Heart left ventricle (tissue), 13 donors: ENCODE measurements at regions not wholly inside any gene's neighbourhood (a gene's known extent, or its start where the extent isn't known, plus 50 kb on each side); places are given as distances from the start of the nearest gene placed in this dataset.

Source experiments
- POLR2A ChIP-seq, 2 donors: fragments of 450-650 bp; IDR thresholded peaks; one replicate each; pipeline ENCODE4 v1.6.1; 2017; ENCODE audit warnings: antibody characterized with exemption in 2 of 2, mild to moderate bottlenecking in 2 of 2, moderate library complexity in 2 of 2
- TF ChIP-seq, protein P1 (sequence below), 12 donors: fragments of 200-600 bp; sonication (generic) in 4 of 12; IDR thresholded peaks; one replicate each; pipeline versions ENCODE4 v1.5.0 to v1.8.0; 2018 to 2022; ENCODE audit warnings: antibody characterized with exemption in 12 of 12, mild to moderate bottlenecking in 5 of 12
- donor health status: ischemic (EF 13 %, LVEDD 7.1; RV severe dilation, severe dysfunction).
- donor health status: DM: no; HTN: yes; CAD: no.
- donor health status: DM: no; HTN: no; CAD: no.
- donor health status: ischemic (EF 25% LVEDD 6.9; RV normal size, moderate dysfunction).
- donor health status: ischemic (EF 25% LVEDD 5.7; RV mildly dilated, moderate dysfunction).
- donor health status: ischemic (EF 35%, LVEDD 5.7; RV mildly dilated, moderate dysfunction).
- donor health status: nonischemic (EF 11% LVEDD 7.7; RV severe dilation, severe dysfunction).
- donor health status: DM: yes; HTN: yes; CAD: no.
- donor health status: PGD.
- donor health status: ischemic (EF 29% LVEDD 5.4; RV normal size, mild dysfunction).
- donor health status: nonischemic (EF 23%, LVEDD 6.1; RV moderate dilation, normal function).

DNA sequence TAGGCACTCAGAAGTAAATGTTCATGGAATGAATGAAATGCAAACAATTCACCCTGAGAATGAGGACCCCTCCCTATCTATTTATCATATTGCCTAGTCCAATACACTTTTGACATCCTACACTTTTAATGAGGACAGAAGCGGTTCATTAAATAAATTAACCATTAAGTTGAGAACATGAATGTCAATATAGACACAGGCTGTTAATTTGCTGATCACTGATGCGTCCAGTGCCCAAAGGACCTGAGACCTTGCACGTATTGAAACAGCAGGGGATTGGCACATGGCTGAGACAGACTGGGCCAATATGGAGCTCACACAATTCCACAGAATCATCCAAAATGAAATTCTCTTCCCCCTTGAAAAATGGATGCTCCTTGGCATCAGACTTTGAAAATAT lies 430.0 kb downstream of the SLC4A3 start:
- TF ChIP-seq, protein P1, sequence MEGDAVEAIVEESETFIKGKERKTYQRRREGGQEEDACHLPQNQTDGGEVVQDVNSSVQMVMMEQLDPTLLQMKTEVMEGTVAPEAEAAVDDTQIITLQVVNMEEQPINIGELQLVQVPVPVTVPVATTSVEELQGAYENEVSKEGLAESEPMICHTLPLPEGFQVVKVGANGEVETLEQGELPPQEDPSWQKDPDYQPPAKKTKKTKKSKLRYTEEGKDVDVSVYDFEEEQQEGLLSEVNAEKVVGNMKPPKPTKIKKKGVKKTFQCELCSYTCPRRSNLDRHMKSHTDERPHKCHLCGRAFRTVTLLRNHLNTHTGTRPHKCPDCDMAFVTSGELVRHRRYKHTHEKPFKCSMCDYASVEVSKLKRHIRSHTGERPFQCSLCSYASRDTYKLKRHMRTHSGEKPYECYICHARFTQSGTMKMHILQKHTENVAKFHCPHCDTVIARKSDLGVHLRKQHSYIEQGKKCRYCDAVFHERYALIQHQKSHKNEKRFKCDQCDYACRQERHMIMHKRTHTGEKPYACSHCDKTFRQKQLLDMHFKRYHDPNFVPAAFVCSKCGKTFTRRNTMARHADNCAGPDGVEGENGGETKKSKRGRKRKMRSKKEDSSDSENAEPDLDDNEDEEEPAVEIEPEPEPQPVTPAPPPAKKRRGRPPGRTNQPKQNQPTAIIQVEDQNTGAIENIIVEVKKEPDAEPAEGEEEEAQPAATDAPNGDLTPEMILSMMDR (IDR thresholded peaks at IDR 0.05): no peak
- no peak for TF ChIP-seq POLR2A (IDR thresholded peaks at IDR 0.05)
